ENCODE measurements at regions not wholly inside any gene's neighbourhood (a gene's known extent, or its start where the extent isn't known, plus 50 kb on each side); places are given as distances from the start of the nearest gene placed in this dataset.

GRCh38 chr2:8402222-8402621, 279.6 kb upstream of the ID2 start:
- DNase-seq (ENCODE audit: low read depth) = no peak
- TF ChIP-seq, protein P1, sequence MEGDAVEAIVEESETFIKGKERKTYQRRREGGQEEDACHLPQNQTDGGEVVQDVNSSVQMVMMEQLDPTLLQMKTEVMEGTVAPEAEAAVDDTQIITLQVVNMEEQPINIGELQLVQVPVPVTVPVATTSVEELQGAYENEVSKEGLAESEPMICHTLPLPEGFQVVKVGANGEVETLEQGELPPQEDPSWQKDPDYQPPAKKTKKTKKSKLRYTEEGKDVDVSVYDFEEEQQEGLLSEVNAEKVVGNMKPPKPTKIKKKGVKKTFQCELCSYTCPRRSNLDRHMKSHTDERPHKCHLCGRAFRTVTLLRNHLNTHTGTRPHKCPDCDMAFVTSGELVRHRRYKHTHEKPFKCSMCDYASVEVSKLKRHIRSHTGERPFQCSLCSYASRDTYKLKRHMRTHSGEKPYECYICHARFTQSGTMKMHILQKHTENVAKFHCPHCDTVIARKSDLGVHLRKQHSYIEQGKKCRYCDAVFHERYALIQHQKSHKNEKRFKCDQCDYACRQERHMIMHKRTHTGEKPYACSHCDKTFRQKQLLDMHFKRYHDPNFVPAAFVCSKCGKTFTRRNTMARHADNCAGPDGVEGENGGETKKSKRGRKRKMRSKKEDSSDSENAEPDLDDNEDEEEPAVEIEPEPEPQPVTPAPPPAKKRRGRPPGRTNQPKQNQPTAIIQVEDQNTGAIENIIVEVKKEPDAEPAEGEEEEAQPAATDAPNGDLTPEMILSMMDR (conservative IDR thresholded peaks at IDR 0.05; ENCODE audit: low read depth, low read length) = no peak
- no peak overlapping the region for H3K4me3 ChIP-seq (ENCODE audit: low read length)

GRCh38 chr2:8403876-8404275, 278.0 kb upstream of the ID2 start:
- H3K4me3 ChIP-seq (ENCODE audit: low read length) = no peak overlapping the region
- TF ChIP-seq, protein P1 (conservative IDR thresholded peaks at IDR 0.05; ENCODE audit: low read depth, low read length) = no peak

DNA sequence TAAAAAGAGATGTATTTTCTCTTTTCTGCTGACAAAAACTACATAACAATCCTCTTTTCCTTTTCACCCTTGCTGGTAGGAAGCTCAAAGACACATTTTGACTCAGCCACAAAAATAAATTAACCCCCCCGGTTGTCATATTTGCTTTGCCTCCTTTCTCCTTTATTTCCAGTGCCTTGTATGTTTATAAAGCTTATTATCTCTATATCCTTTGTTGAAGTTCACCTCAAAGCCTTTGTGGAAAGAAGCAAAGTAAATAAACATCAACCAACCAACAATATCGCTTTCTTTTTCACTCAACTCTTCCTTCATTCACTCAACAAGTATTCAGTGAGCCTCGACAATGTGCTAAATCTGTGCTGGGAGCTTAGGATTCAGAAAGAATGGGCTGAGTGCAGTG, 276.5 kb upstream of the ID2 start:
- DNase-seq (ENCODE audit: low read depth) = no peak
- TF ChIP-seq, protein P1 (conservative IDR thresholded peaks at IDR 0.05; ENCODE audit: low read depth, low read length) = no peak
- H3K4me3 ChIP-seq (ENCODE audit: low read length) = no peak overlapping the region

More at GRCh38 chr2:8403876-8404275, 278.0 kb upstream of the ID2 start:
- no peak for DNase-seq (ENCODE audit: low read depth)

DNA sequence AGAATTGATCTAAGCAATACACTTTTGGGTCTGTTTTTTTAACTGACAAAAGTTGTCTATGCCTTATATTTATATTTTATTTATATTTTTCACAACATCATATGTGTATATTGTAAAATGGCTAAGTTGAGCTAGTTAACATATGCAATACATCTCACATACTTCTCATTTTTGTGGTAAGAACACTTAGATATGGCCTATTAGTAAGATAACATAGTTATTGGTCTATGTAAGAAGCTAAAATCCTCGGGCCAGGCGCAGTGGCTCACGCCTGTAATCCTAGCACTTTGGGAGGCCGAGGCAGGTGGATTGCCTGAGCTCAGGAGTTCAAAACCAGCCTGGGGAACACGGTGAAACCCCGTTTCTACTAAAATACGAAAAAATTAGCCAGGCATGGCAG, 275.6 kb upstream of the ID2 start:
- no peak for DNase-seq (ENCODE audit: low read depth)
- TF ChIP-seq, protein P1 (conservative IDR thresholded peaks at IDR 0.05; ENCODE audit: low read depth, low read length) = no peak
- no peak overlapping the region for H3K4me3 ChIP-seq (ENCODE audit: low read length)

GRCh38 chr2:8407332-8407731, 274.5 kb upstream of the ID2 start:
- DNase-seq (ENCODE audit: low read depth) = no peak
- TF ChIP-seq, protein P1 (conservative IDR thresholded peaks at IDR 0.05; ENCODE audit: low read depth, low read length) = no peak
- no peak overlapping the region for H3K4me3 ChIP-seq (ENCODE audit: low read length)

DNA sequence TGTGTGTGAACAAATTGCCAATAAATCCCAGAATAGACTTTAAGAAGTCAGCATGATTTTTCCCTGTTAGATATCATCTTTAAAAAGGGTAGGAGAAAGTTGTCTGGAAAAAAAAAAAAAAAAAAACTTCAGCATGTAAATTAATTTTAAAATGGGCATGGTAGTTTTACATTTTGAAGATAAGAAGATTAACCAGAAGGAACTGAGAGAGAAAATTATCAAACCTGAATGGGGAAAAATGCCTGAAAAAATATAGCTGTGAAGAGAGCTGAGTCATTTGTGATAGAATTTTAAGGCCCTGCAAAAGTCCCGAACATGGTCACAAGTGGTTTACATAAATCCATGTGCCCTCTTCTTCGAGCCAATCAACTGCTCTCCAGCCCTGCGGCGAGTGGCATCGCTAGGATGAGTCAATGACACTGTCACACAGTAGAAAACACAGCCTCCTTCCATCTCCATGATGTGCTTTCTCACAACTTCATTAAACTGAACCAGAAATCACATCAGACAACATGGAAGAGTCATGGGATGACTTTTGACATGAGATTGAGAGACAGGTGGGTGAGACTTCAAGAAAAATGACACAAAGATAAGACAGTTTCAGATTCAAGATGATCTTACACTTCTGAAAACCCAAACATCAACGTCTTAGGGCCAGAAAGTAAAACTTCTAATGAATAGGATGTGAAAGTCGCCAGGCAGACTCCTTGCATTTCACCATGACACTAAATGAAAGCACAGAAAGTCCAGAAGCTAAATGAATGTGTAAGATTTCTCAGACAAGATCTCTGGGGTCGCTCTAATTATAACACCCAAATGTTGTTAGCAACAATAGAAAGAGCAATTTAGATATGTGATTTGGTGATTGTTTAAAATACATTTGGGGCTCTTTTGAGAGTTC, 273.0 kb upstream of the ID2 start:
- DNase-seq (ENCODE audit: low read depth) = no peak

More for the DNA sequence above, 273.0 kb upstream of the ID2 start:
- H3K4me3 ChIP-seq (ENCODE audit: low read length) = no peak overlapping the region
- TF ChIP-seq, protein P1 (conservative IDR thresholded peaks at IDR 0.05; ENCODE audit: low read depth, low read length) = no peak

Measured in retinal pigment epithelial cell (primary cell).